Renal pelvis (tissue), 1 donor: ENCODE measurements at regions not wholly inside any gene's neighbourhood (a gene's known extent, or its start where the extent isn't known, plus 50 kb on each side); places are given as distances from the start of the nearest gene placed in this dataset.
"Not testable (repeated sequence)": the region's sequence is repeated elsewhere in the genome, so short reads cannot be mapped to it uniquely, and the experiment has no call there.

Experiments
- DNase-seq: peaks from one replicate; pipeline ENCODE4 v3.0.0-alpha.2; 2013

- no peak for DNase-seq
Measured at GRCh38 chr6:168177103-168177891, 98.3 kb upstream of the FRMD1 start.

GRCh38 chr6:168171673-168172353, 92.8 kb upstream of the FRMD1 start:
- DNase-seq, result no peak

- no peak for DNase-seq
Measured at GRCh38 chr6:168170841-168171601, 92.0 kb upstream of the FRMD1 start.

GRCh38 chr6:168169624-168170023, 90.6 kb upstream of the FRMD1 start:
- DNase-seq, result no peak

GRCh38 chr6:168168936-168169335, 89.9 kb upstream of the FRMD1 start:
- not testable (repeated sequence) for DNase-seq

GRCh38 chr6:168168330-168168729, 89.3 kb upstream of the FRMD1 start:
- not testable (repeated sequence) for DNase-seq

- DNase-seq, result no peak
Measured at GRCh38 chr6:168167431-168168315, 88.7 kb upstream of the FRMD1 start.

GRCh38 chr6:168166627-168167026, 87.6 kb upstream of the FRMD1 start:
- DNase-seq, result no peak

GRCh38 chr6:168165891-168166290, 86.9 kb upstream of the FRMD1 start:
- DNase-seq, result no peak

GRCh38 chr6:168165373-168165772, 86.4 kb upstream of the FRMD1 start:
- no peak for DNase-seq

- DNase-seq, result no peak
Measured at GRCh38 chr6:168164462-168165061, 85.5 kb upstream of the FRMD1 start.

- no peak for DNase-seq
Measured at GRCh38 chr6:168163096-168163731, 84.2 kb upstream of the FRMD1 start.

- no peak for DNase-seq
Measured at GRCh38 chr6:168162366-168162765, 83.4 kb upstream of the FRMD1 start.

GRCh38 chr6:168161371-168161750, 82.3 kb upstream of the FRMD1 start:
- DNase-seq, result no peak

GRCh38 chr6:168160506-168161370, 81.7 kb upstream of the FRMD1 start:
- no peak for DNase-seq

GRCh38 chr6:168159506-168159905, 80.5 kb upstream of the FRMD1 start:
- no peak for DNase-seq

GRCh38 chr6:168158980-168159349, 80.0 kb upstream of the FRMD1 start:
- no peak for DNase-seq

- DNase-seq, result no peak
Measured at GRCh38 chr6:168158213-168158979, 79.4 kb upstream of the FRMD1 start.
